Esophagus squamous epithelium (tissue), 5 donors: ENCODE measurements at regions not wholly inside any gene's neighbourhood (a gene's known extent, or its start where the extent isn't known, plus 50 kb on each side); places are given as distances from the start of the nearest gene placed in this dataset.
A peak's percentile ranks its signal among the peaks of the same experiment; 100 is the strongest.
"Not testable (repeated sequence)": the region's sequence is repeated elsewhere in the genome, so short reads cannot be mapped to it uniquely, and the experiment has no call there.

Source experiments
- DNase-seq: peaks from one replicate; lab custom pipeline; 2025; lab: John Stamatoyannopoulos, UW
- H3K27ac ChIP-seq, 4 donors: fragments of 200-600 bp; sonication (generic); one replicate each; pipeline ENCODE4 v1.5.1; 2016 to 2019; ENCODE audit warnings: mild to moderate bottlenecking in 1 of 4
- H3K27me3 ChIP-seq, 4 donors: fragments of 200-600 bp; sonication (generic); 1 replicate in 3 of 4; 2 replicates in 1 of 4; pipeline versions ENCODE4 v1.5.1 to v1.6.0; 2017 to 2021; ENCODE audit warnings: antibody characterized with exemption in 1 of 4
- H3K36me3 ChIP-seq, 3 donors: fragments of 200-600 bp; sonication (generic); one replicate each; pipeline ENCODE4 v1.5.1; 2016 to 2019
- H3K4me1 ChIP-seq, 3 donors: fragments of 200-600 bp; sonication (generic); one replicate each; pipeline ENCODE4 v1.5.1; 2017 to 2019
- H3K4me3 ChIP-seq, 4 donors: fragments of 200-600 bp; sonication (generic); 1 replicate in 3 of 4; 2 replicates in 1 of 4; pipeline ENCODE4 v1.5.1; 2016 to 2019; ENCODE audit warnings: mild to moderate bottlenecking in 2 of 4, moderate library complexity in 1 of 4
- H3K9me3 ChIP-seq, 3 donors: fragments of 200-600 bp; sonication (generic); one replicate each; pipeline ENCODE4 v1.5.1; 2016 to 2019
- POLR2A ChIP-seq, 4 donors: fragments of 450-650 bp; IDR thresholded peaks; one replicate each; pipeline ENCODE4 v1.6.1; 2017; ENCODE audit warnings: antibody characterized with exemption in 4 of 4, mild to moderate bottlenecking in 4 of 4, moderate library complexity in 3 of 4
- WGBS, 2 donors: methylation state at CpG; one replicate each; pipeline ENCODE4 v1.1.5; 2018; 5-methylcytosine and 5-hydroxymethylcytosine counted together
- intact Hi-C: fragments of 100-400 bp; cut with DNase I; formaldehyde crosslinking; loops from one replicate; pipeline ENCODE4 v1.15.0; 2022
- TF ChIP-seq, protein P1 (sequence below), 6 experiments: fragments of 450-650 bp in 4 of 6; fragments of 200-600 bp in 2 of 6; sonication (generic) in 2 of 6; IDR thresholded peaks; one replicate each; pipeline ENCODE4 v1.5.1; 2016 to 2019; ENCODE audit warnings: antibody characterized with exemption in 6 of 6, mild to moderate bottlenecking in 4 of 6, moderate library complexity in 4 of 6
- donor health status: DM: yes; HTN: yes; CAD: no.

DNA sequence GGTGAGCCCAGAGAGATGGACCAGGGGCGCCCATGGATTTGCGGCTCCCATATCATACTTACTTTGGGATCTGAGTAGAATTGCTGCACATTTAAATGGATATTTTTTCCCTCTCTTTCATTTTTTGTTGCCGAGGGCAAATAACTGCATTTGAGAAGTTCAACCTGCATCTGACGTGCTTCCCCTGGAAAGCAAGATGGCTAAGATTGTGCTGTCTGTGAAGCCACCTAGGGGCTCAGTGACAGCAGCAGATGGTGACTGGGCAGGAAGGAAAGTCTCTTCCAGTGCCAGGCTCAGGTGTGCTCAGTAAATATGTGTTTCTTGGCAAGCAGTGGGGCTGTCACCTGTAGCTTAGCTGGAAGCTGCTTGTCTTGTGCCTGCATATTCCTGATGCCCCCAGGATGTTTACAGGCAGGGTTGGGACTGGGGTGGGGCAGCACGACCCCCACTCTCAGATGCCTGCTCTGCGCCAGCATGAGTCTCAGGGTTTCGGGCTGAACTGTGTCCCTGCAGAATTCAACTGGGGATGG lies 59.8 kb upstream of the ETV3 start:
- intact Hi-C loops, result loop anchor here (10.0 kb wide), 1 partner anchor 297 kb away; no protein-coding TSS in a partner anchor
- WGBS, 2 donors, result 85 to 89% methylated on average over 5 to 7 of the region's 7 CpGs

DNA sequence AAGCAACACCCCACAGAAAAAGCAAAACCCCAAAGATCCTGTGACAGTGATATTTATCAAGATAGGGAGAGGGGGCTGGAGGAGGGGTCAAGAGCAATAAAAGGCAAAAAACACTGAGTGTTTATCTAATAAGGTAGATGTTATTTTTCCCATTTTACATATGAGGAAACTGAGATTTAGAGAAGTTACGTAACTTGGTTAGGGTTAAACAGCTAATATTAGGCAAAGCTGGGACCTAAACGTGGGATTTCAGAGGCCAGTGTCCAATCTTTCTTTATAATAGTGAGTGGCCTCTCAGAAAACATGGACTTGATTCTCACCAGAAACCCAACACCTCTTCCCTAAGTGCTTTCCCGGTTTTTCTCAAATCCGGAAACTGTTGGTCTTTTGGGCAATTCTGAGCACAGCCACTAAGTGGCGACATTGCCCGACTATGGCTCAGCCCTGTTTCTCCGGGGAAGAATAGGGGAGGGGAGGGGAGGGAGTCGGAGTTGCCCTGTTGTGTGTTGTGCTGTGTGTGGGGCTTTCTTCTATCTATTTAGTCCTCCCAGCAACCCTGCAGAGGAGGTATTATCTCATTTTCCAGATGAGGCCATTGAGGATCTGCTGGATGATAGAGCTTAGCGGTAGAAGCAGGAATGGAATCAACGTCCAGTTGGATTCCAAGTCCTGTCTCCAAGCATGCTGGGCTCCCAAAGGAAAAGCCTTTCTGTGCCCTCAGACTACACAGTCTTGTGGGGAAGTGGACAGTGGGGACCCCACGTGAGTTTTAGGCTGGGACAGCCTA lies 58.7 kb upstream of the ETV3 start:
- peaks cover 0 to 54% (median 0%) of the 10 kb centered on the region in 4 donors for H3K27me3 ChIP-seq
- H3K4me3 ChIP-seq, H3K4me1 ChIP-seq, H3K9me3 ChIP-seq, DNase-seq, H3K27ac ChIP-seq, H3K36me3 ChIP-seq: not testable (repeated sequence)
- TF ChIP-seq, protein P1, sequence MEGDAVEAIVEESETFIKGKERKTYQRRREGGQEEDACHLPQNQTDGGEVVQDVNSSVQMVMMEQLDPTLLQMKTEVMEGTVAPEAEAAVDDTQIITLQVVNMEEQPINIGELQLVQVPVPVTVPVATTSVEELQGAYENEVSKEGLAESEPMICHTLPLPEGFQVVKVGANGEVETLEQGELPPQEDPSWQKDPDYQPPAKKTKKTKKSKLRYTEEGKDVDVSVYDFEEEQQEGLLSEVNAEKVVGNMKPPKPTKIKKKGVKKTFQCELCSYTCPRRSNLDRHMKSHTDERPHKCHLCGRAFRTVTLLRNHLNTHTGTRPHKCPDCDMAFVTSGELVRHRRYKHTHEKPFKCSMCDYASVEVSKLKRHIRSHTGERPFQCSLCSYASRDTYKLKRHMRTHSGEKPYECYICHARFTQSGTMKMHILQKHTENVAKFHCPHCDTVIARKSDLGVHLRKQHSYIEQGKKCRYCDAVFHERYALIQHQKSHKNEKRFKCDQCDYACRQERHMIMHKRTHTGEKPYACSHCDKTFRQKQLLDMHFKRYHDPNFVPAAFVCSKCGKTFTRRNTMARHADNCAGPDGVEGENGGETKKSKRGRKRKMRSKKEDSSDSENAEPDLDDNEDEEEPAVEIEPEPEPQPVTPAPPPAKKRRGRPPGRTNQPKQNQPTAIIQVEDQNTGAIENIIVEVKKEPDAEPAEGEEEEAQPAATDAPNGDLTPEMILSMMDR (IDR thresholded peaks at IDR 0.05), result peak in 5 of 6 experiments; percentile 19 to 56 (median 35)
- intact Hi-C loops, result loop anchor here (10.0 kb wide), 1 partner anchor 298 kb away; no protein-coding TSS in a partner anchor
- WGBS, 2 donors, result 36 to 49% methylated on average over 4 to 6 of the region's 11 CpGs

More for the DNA sequence above, 59.8 kb upstream of the ETV3 start:
- TF ChIP-seq POLR2A (IDR thresholded peaks at IDR 0.05), result no peak
- TF ChIP-seq, protein P1 (IDR thresholded peaks at IDR 0.05), result no peak
- peaks cover 0 to 46% (median 0%) of the 10 kb centered on the region in 4 donors for H3K27me3 ChIP-seq
- DNase-seq, result no peak
- H3K9me3 ChIP-seq, result no peaks in the 10 kb centered on the region
- no peaks in the 10 kb centered on the region for H3K36me3 ChIP-seq
- no peaks in the 10 kb centered on the region for H3K4me1 ChIP-seq
- no peak overlapping the region for H3K4me3 ChIP-seq
- H3K27ac ChIP-seq, result no peak overlapping the region

DNA sequence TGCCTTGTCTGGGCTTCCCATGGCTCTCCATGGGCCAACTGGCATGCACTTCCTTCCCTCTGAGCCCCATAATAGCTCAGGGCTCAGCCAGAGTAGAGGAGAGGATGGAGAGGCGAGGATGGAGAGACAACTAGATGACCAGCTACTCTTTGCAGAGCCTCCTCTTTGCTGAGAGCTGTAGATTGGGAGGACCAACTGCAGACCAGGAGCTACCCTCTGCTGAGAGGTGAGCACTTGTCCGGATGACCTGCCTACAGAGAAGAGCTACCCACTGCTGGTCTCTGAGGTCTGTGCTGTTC lies 58.0 kb upstream of the ETV3 start:
- Histone ChIP-seq H3K4me1 (no peaks in the 10 kb centered on the region), H3K4me3 (no peak overlapping the region), H3K9me3 (no peaks in the 10 kb centered on the region), H3K27ac (no peak overlapping the region), H3K36me3 (no peaks in the 10 kb centered on the region), H3K27me3 (peaks cover 0 to 54% (median 0%) of the 10 kb centered on the region in 4 donors)
- no peak for DNase-seq
- no peak for TF ChIP-seq POLR2A (IDR thresholded peaks at IDR 0.05)
- TF ChIP-seq, protein P1 (IDR thresholded peaks at IDR 0.05), result no peak
- 83% methylated on average over 1 of the region's 2 CpGs; no CpG with 5 or more reads in 1 of the 2 donors for WGBS, 2 donors
- intact Hi-C loops, result loop anchor here (10.0 kb wide), 1 partner anchor 299 kb away; no protein-coding TSS in a partner anchor

DNA sequence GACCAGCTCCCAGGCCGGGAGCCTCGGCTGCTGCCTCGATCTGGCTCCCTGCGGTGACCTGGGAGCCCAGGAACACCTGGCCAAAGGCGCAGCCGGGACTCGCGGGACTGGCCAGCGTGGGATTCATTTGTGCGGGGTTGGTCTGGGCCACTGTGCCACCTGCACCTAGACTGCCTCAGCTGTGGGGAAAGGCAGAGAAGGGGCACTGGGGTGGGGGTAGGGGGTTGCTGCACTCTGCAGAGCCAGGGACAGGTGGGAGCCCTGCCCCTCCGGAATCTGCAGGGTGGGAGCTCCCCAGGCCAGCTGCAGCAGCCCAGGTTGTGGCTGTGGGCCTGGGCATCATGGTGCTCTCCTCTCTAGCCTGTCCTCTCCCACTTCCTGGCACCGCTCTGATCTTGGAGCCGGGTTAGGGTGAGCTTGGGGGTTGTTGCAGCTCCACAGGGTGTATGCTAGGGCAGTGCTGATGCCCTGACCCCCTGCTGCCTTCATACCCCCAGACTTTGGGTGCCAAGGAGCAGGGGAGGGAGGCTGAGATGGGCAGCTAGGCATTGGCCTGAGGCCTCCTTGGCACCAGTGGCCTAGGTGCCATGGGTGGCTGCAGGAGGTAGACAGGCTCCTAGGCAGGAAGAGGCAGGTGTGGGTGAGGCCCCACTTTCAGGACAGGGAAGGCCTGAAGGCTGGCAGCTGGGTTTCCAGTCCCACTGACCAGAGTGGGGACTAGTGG lies 57.5 kb upstream of the ETV3 start:
- no peak for DNase-seq
- intact Hi-C loops, result loop anchor here (10.0 kb wide), 1 partner anchor 299 kb away; no protein-coding TSS in a partner anchor
- TF ChIP-seq POLR2A (IDR thresholded peaks at IDR 0.05), result no peak
- TF ChIP-seq, protein P1 (IDR thresholded peaks at IDR 0.05), result no peak
- no peak overlapping the region for H3K27ac ChIP-seq
- 78 to 100% methylated on average over 1 to 3 of the region's 13 CpGs for WGBS, 2 donors
- no peak overlapping the region for H3K4me3 ChIP-seq
- peaks cover 0 to 54% (median 0%) of the 10 kb centered on the region in 4 donors for H3K27me3 ChIP-seq
- no peaks in the 10 kb centered on the region for H3K4me1 ChIP-seq
- H3K9me3 ChIP-seq, result no peaks in the 10 kb centered on the region
- H3K36me3 ChIP-seq, result no peaks in the 10 kb centered on the region
